ENCODE measurements at regions not wholly inside any gene's neighbourhood (a gene's known extent, or its start where the extent isn't known, plus 50 kb on each side); places are given as distances from the start of the nearest gene placed in this dataset.
"Not testable (repeated sequence)": the region's sequence is repeated elsewhere in the genome, so short reads cannot be mapped to it uniquely, and the experiment has no call there.

DNA sequence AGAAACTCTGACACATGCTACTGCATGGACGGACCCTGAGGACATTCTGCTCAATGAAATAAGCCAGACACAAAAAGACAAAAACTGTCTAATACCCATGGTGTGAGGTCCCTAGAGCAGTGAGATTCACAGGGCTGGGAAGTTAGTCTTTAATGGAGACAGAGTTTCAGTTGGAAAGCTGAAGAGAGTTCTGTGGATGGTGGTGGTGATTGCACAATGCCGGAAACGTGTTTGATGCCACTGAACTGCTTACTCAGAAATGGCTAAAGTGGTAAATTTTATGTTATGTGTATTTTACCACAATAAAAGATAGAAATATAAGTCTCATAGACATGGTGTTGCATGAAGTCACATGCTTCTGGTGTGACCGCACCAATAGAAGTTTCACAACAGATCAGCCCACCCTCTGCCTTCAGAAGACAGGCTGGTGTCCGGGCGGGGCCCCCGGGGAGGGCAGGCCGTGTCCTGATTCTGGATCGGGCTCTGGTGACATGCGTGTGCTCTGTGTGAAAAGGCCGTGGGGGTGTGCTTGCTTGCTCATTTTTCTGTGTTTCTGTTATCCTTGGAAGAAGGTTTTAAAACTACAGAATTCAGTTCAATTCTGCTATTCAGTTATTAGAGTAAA is 108.5 kb upstream of the ZNF469 start:
- not testable (repeated sequence) for DNase-seq

DNA sequence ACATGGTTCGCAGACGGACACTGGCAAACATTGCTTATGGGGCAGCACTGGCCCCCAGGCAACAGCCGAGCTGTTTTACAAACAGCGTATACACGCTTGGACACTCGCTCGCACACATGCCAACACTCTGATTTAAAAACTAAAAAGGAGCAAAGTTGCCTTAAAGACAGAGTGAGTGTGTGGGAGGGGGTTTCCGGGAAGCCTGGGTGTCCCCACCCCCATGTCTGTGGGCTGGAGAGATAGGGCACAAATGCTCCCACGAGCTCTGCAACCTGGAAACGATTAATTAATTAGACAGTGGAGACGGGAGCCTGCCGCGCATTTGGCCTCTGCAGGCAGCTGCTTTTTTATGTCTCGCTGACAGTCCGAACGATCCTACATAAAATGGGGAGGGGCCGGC is 107.9 kb upstream of the ZNF469 start:
- no peak for DNase-seq

DNA sequence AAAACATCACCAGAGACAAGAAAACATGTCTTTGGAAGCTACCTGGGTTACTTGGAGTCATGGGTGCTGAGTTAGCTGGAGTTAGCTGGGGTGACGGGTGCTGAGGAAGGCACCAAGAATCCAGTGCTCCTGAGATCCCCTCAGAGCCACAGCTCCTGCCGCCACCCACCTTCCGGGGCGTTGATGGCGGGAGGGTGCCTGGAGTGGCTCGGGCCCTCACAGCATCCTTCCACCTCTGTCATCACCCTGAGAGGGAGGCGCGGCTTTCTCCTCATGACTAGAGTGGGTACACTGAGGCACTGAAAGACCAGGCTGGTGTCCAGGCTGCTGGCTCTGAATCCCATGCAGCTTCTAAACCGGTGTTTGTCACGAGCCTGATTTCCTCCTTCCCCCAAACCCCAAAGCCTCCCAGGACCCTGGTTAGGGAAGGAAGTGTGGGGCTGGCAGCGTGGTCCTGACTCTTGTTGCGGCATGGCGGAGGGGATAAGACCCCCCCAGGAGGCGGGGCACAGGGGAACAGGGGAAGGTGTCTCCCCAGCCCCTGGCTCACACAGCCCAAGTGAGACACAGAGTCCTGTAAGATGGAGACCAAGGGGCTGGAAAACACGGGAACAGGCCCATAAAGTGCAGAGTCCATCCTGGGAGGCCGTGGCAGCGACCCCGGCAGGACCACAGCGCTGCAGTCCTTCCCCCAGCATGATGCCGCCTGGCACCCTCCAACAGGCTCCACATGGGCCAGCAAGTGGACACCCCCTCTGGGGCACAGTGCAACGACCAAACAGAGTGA is 107.2 kb upstream of the ZNF469 start:
- not testable (repeated sequence) for DNase-seq

DNA sequence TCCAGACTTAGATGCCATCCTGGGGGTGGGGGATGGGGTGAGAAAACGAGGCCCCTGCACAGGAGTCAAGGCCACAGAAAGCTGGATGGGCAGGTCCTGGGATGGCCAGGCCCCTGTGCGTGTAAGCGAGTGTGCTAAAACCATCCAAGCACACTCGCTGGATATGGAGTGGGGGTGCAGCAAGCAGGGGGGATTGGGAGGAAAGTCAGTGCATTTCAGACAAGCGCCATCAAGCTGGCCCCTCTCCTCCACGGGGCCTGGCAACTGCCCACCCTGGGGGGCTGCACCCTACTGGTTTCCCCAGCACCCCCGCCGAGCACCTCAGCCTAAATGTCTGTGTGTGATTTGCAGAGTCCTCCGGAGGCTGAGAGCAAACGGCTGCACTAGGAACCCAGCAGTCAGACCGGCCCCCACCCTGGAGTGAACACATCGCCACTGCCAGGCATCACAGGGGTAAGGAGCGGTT is 106.6 kb upstream of the ZNF469 start:
- not testable (repeated sequence) for DNase-seq

- no peak for DNase-seq
These were observed 106.2 kb upstream of the ZNF469 start for GRCh38 chr16:88276591-88276990.

GRCh38 chr16:88279998-88280397 is 102.8 kb upstream of the ZNF469 start:
- DNase-seq = no peak

DNA sequence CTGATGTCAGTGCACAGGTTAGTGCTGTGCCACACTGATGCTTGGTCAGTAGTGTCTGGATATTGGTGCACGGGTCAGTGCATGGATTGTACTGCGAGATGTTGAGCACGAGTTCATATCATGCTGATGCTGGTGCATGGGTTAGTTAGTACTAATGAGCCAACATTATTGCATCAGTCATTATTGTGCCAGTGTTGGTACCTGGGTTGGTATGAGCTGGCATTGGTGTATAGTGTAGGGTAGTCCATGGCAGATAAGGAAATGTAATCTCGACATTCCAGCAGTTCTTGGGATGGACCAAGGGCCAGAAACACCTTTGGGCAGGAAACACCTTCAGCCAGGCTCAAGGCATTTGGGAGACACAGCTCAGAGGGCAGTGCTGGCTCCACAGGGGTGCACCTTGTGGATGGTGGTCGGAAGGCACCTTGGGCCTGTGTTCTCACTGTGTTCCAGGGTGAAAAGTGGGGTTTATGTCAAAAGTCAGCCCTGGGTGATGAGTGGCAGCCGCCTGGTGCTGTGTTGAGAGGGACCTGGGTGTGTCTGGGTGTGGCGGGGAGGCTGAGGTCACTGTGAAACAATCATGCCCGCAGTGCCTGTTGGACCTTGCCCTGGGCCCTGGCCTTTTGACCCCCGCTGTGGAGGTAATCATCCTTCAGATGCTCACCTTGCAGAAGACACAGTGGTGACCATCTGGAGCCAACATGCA is 100.7 kb upstream of the ZNF469 start:
- no peak for DNase-seq

DNA sequence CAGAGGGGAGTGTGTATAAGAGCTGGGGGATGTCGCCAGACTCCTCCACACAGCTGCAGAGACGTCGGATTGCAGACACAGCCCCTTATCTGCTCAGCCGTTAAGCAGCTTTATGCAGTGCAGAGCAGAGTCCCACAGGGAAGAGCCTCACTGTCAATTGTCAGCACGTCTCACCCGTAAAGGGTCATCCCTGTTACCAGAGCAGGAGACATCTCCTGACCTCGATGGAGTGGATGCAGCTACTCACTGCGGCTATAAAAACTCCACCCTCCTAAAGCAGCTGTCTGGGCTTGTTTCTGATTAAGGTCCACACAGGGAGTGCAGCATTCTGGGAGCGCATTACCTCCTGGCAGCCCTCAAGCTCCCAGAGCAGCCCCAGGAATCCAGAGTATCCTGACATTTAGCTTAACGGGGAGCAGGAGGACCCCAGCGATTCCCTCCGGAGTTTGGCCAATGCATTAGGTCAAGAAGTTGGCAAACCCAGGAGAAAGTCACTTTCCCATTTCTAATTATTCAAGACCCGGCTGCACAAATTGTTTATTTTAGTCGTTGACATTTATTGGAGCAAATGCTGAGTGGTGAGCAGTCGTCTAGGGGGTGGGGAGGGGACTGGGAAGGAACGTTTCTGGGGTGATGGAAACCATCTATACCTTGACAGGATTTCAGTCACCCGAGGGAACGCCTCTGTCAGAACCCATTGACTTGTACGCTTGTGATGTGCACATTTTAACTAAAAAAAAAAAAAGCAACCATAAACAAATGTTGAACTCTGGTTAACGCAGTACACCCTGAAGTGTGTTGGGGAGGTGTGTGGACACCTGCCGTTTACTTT is 100.0 kb upstream of the ZNF469 start:
- DNase-seq = no peak

GRCh38 chr16:88283596-88283995 is 99.2 kb upstream of the ZNF469 start:
- DNase-seq = no peak

DNA sequence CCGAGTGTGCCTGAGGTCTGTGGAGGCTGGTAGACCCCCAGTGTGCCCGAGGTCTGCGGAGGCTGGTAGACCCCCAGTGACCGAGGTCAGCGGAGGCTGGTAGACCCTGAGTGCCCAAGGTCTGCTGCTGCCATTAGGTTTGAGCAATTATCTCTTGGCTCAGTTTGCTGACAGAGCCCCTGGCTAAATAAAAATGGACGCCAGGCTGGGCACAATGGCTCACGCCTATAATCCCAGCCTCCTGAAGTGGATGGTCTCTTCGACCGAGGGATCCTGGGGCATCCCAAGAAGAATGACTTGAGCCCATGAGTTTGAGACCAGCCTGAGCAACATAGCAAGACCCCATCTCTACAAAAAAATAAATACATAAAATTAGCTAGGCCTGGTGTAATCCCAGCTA is 98.7 kb upstream of the ZNF469 start:
- no peak for DNase-seq

- no peak for DNase-seq
These were observed 97.9 kb upstream of the ZNF469 start for GRCh38 chr16:88284626-88285513.

- no peak for DNase-seq
These were observed 97.3 kb upstream of the ZNF469 start for GRCh38 chr16:88285514-88285822.

- DNase-seq = no peak
These were observed 96.3 kb upstream of the ZNF469 start for GRCh38 chr16:88286301-88286923.

DNA sequence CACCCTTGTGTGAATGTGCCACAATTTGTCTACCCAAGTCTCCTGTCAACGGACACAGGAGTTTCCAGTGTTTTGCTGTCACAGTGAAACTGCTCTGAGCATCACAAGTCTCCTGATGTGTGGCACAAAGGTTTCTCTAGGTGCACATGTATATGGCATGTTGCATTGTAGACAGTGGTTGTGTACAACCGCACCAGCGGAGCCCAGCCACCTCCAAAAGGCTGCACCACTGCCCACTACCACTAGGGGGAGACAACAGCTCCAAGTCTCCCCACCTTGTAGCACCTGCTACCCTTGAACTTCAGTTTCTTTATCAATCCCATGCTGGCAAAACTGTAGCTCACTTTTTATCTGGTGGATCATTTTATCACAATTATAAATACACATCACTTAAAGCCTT is 95.5 kb upstream of the ZNF469 start:
- no peak for DNase-seq

DNA sequence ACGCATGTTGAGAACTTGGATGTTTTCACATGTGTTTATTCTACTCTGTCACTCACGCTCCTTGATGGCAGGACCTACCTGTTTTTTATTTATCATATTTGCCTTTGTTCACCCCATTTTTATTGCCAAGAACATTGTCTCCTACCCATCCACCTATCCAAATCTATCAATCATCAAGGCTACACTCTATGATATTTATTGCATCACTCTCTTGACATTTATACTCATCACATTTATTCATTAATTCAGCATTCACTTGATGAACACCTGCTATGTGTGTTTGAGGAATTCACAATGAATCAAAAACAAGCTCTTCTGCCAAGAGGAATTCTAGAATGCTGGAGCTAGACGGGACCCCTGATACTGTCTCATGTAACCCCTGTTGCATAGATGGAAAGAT is 94.5 kb upstream of the ZNF469 start:
- no peak for DNase-seq

DNA sequence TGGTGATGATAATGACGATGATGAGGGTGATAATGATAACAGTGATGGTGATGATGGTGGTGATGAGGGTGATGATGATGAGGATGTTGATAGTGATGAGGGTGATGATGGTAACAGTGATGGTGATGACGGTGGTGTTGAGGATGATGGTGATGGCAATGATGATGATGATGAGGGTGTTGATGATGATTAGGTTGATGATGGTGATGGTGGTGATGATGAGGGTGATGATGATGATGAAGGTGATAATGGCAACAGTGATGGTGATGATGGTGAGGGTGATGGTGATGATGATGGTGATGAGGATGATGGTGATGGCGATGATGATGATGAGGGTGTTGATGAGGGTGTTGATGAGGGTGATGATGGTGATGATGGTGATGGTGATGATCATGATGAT is 93.8 kb upstream of the ZNF469 start:
- DNase-seq = no peak

- no peak for DNase-seq
These were observed 93.2 kb upstream of the ZNF469 start for GRCh38 chr16:88289561-88289960.

GRCh38 chr16:88289968-88290401 is 92.8 kb upstream of the ZNF469 start:
- DNase-seq = no peak

GRCh38 chr16:88290850-88291830 is 91.6 kb upstream of the ZNF469 start:
- DNase-seq = no peak
